H1 (cell line): ENCODE measurements at regions not wholly inside any gene's neighbourhood (a gene's known extent, or its start where the extent isn't known, plus 50 kb on each side); places are given as distances from the start of the nearest gene placed in this dataset.

Experiments used
- CTCF ChIA-PET: fragments of 300-600 bp; sonication (Branson Sonifier 250); formaldehyde crosslinking; loops from one replicate; lab custom pipeline; 2021; ENCODE audit not compliant: partially characterized antibody; lab: Charles Lee
- POLR2A ChIA-PET: fragments of 300-600 bp; sonication (Branson Sonifier 250); formaldehyde crosslinking; loops from one replicate; lab custom pipeline; 2021; ENCODE audit warnings: inconsistent platforms; ENCODE audit not compliant: partially characterized antibody; lab: Charles Lee
- DNase-seq, 2 experiments: peaks; one replicate each; pipeline versions ENCODE4 v3.0.0 to v3.0.0-alpha.2; 2010 to 2022; ENCODE audit warnings: low spot score in 2 of 2, low read depth in 1 of 2, mixed read lengths in 1 of 2
- FAIRE-seq: peaks from 2 replicates; lab custom pipeline; 2011; peaks lifted over from hg19 to GRCh38; lab: Jason Lieb, UNC
- H2AFZ ChIP-seq: 2 replicates; pipeline ENCODE4 v1.8.1; 2012; ENCODE audit warnings: low read length, inconsistent platforms
- H2AK5ac ChIP-seq: 2 replicates; pipeline ENCODE4 v1.6.1; 2013; ENCODE audit warnings: low read depth, low read length
- H2BK120ac ChIP-seq: replicated peaks from 2 replicates; pipeline ENCODE3; 2013; ENCODE audit warnings: low read depth, low read length, inconsistent platforms
- H2BK12ac ChIP-seq: 2 replicates; pipeline ENCODE4 v1.6.1; 2013; ENCODE audit warnings: low read depth, low read length
- H2BK15ac ChIP-seq: 2 replicates; pipeline ENCODE4 v1.6.1; 2013; ENCODE audit warnings: low read length
- H2BK20ac ChIP-seq: 2 replicates; pipeline ENCODE4 v1.6.1; 2013; ENCODE audit warnings: low read length
- H2BK5ac ChIP-seq: 2 replicates; pipeline ENCODE4 v1.6.1; 2013; ENCODE audit warnings: low read depth, low read length
- H3K14ac ChIP-seq: 2 replicates; pipeline ENCODE4 v1.6.1; 2013; ENCODE audit warnings: inconsistent platforms; ENCODE audit not compliant: insufficient read length
- H3K18ac ChIP-seq: 2 replicates; pipeline ENCODE4 v1.6.1; 2013; ENCODE audit warnings: low read length; ENCODE audit errors: extremely low read depth
- H3K23ac ChIP-seq: 2 replicates; pipeline ENCODE4 v1.6.1; 2013; ENCODE audit warnings: inconsistent platforms; ENCODE audit not compliant: insufficient read length
- H3K23me2 ChIP-seq: 2 replicates; pipeline ENCODE4 v1.6.1; 2013; ENCODE audit warnings: low read depth, low read length
- H3K27ac ChIP-seq: 2 replicates; pipeline ENCODE4 v1.6.1; 2011; ENCODE audit warnings: low read depth, low read length, inconsistent platforms
- H3K27me3 ChIP-seq, 4 experiments: replicated peaks in 1 of 4; 1 replicate in 1 of 4; 2 replicates in 3 of 4; pipeline versions ENCODE4 v1.6.1 to v1.8.1; 2011 to 2013; ENCODE audit warnings: low read length in 3 of 4, mild to moderate bottlenecking in 3 of 4, inconsistent platforms in 2 of 4, mixed read lengths in 2 of 4, moderate library complexity in 1 of 4; ENCODE audit not compliant: control insufficient read depth in 3 of 4, insufficient read depth in 3 of 4; ENCODE audit errors: extremely low read depth in 1 of 4
- H3K36me3 ChIP-seq, 4 experiments: 2 replicates each; pipeline versions ENCODE4 v1.6.1 to v1.8.1; 2011 to 2013; ENCODE audit warnings: mild to moderate bottlenecking in 4 of 4, low read length in 3 of 4, moderate library complexity in 2 of 4, control low read depth in 1 of 4, inconsistent platforms in 1 of 4; ENCODE audit not compliant: insufficient read depth in 4 of 4, control insufficient read depth in 2 of 4
- H3K4ac ChIP-seq: replicated peaks from 2 replicates; pipeline ENCODE3; 2013; ENCODE audit warnings: low read length, low read depth, mixed read lengths, inconsistent platforms; ENCODE audit not compliant: insufficient read length
- H3K4me1 ChIP-seq, 4 experiments: replicated peaks in 1 of 4; 1 replicate in 1 of 4; 2 replicates in 3 of 4; pipeline versions ENCODE4 v1.6.1 to v1.8.1; 2011 to 2013; ENCODE audit warnings: low read length in 3 of 4, inconsistent platforms in 2 of 4, mixed read lengths in 1 of 4; ENCODE audit not compliant: insufficient read depth in 4 of 4, control insufficient read depth in 3 of 4
- H3K4me2 ChIP-seq, 2 experiments: 2 replicates each; pipeline versions ENCODE4 v1.6.1 to v1.8.1; 2011 to 2013; ENCODE audit warnings: low read depth in 2 of 2, low read length in 2 of 2, control low read depth in 1 of 2, inconsistent platforms in 1 of 2, mild to moderate bottlenecking in 1 of 2; ENCODE audit not compliant: insufficient read depth in 1 of 2
- H3K4me3 ChIP-seq, 4 experiments: fragments of 200-600, 300-600 bp in 1 of 4; sonication (generic), shearing (Covaris generic), sonication (Bioruptor Twin) in 1 of 4; 2 replicates each; pipeline versions ENCODE4 v1.5.1 to v1.8.1; 2011 to 2016; ENCODE audit warnings: low read length in 4 of 4, low read depth in 3 of 4, control low read depth in 2 of 4, inconsistent platforms in 2 of 4, mild to moderate bottlenecking in 2 of 4, mixed read lengths in 1 of 4, moderate library complexity in 1 of 4; ENCODE audit not compliant: insufficient read depth in 2 of 4; ENCODE audit errors: extremely low read depth in 1 of 4
- H3K56ac ChIP-seq: replicated peaks from 2 replicates; pipeline ENCODE3; 2013; ENCODE audit warnings: low read depth, mild to moderate bottlenecking, mixed read lengths, low read length, inconsistent platforms; ENCODE audit not compliant: insufficient read length
- H3K79me1 ChIP-seq: 2 replicates; pipeline ENCODE4 v1.6.1; 2013; ENCODE audit warnings: low read depth, low read length, control low read depth
- H3K79me2 ChIP-seq, 2 experiments: 2 replicates each; pipeline versions ENCODE4 v1.6.1 to v1.8.1; 2012 to 2013; ENCODE audit warnings: low read length in 2 of 2, mild to moderate bottlenecking in 2 of 2, inconsistent platforms in 1 of 2; ENCODE audit not compliant: insufficient read depth in 2 of 2, control insufficient read depth in 1 of 2
- H3K9ac ChIP-seq, 4 experiments: replicated peaks in 1 of 4; 1 replicate in 1 of 4; 2 replicates in 3 of 4; pipeline versions ENCODE4 v1.6.1 to v1.8.1; 2011 to 2013; ENCODE audit warnings: low read depth in 3 of 4, low read length in 3 of 4, control low read depth in 2 of 4, mild to moderate bottlenecking in 2 of 4, moderate library complexity in 2 of 4, inconsistent platforms in 1 of 4; ENCODE audit errors: extremely low read depth in 1 of 4
- H3K9me3 ChIP-seq, 2 experiments: 2 replicates each; pipeline versions ENCODE4 v1.6.1 to v1.8.1; 2012 to 2013; ENCODE audit warnings: mild to moderate bottlenecking in 2 of 2, moderate library complexity in 2 of 2, control low read depth in 1 of 2, inconsistent platforms in 1 of 2, low read depth in 1 of 2, low read length in 1 of 2, mixed read lengths in 1 of 2; ENCODE audit not compliant: insufficient read depth in 2 of 2
- H4K20me1 ChIP-seq, 2 experiments: replicated peaks in 1 of 2; 2 replicates each; pipeline versions ENCODE3 to v1.8.1; 2011 to 2013; ENCODE audit warnings: inconsistent platforms in 2 of 2, low read length in 2 of 2, mild to moderate bottlenecking in 1 of 2; ENCODE audit not compliant: insufficient read depth in 2 of 2, control insufficient read depth in 1 of 2
- H4K5ac ChIP-seq: 2 replicates; pipeline ENCODE4 v1.6.1; 2013; ENCODE audit warnings: low read length, low read depth, mixed read lengths, inconsistent platforms; ENCODE audit not compliant: insufficient read length
- H4K8ac ChIP-seq: 2 replicates; pipeline ENCODE4 v1.8.0; 2013; ENCODE audit warnings: mild to moderate bottlenecking, moderate library complexity, low read length, inconsistent platforms; ENCODE audit not compliant: insufficient read depth; ENCODE audit errors: extremely low read depth
- H4K91ac ChIP-seq: replicated peaks from 2 replicates; pipeline ENCODE3; 2013; ENCODE audit warnings: low read length, mixed read lengths, inconsistent platforms; ENCODE audit not compliant: insufficient read length
- BACH1 ChIP-seq: IDR thresholded peaks from 2 replicates; pipeline ENCODE4 v1.6.1; 2012; ENCODE audit warnings: low read length, improper control_type of control experiment
- CBX8 ChIP-seq: fragments of 300-800, 300-1000 bp; sonication (generic); IDR thresholded peaks from 2 replicates; pipeline ENCODE4 v1.7.1; 2016; ENCODE audit warnings: low read depth, low read length, borderline replicate concordance
- FOSL1 ChIP-seq: IDR thresholded peaks from 2 replicates; pipeline ENCODE4 v1.6.1; 2011; ENCODE audit warnings: mild to moderate bottlenecking, low read depth, low read length, moderate library complexity; ENCODE audit not compliant: insufficient read depth
- HDAC2 ChIP-seq, 2 experiments: fragments of 300-600 bp in 1 of 2; sonication (generic) in 1 of 2; IDR thresholded peaks; 2 replicates each; pipeline ENCODE4 v1.6.1; 2011 to 2012; ENCODE audit warnings: low read depth in 2 of 2, low read length in 2 of 2, mild to moderate bottlenecking in 2 of 2, moderate library complexity in 2 of 2, borderline replicate concordance in 1 of 2, inconsistent platforms in 1 of 2
- RBBP5 ChIP-seq: IDR thresholded peaks from 2 replicates; pipeline ENCODE4 v1.7.1; 2012; ENCODE audit warnings: low read depth, mild to moderate bottlenecking, inconsistent platforms, low read length, moderate library complexity, borderline replicate concordance
- RFX5 ChIP-seq: IDR thresholded peaks from 2 replicates; pipeline ENCODE4 v1.6.1; 2011; ENCODE audit warnings: low read depth, low read length, improper control_type of control experiment, borderline replicate concordance
- RNF2 ChIP-seq: fragments of 200-900, 300-1000 bp; sonication (generic); IDR thresholded peaks from 2 replicates; pipeline ENCODE4 v1.7.1; 2016; ENCODE audit warnings: borderline replicate concordance, low read depth, mild to moderate bottlenecking, antibody characterized with exemption, low read length; ENCODE audit not compliant: poor library complexity, severe bottlenecking; ENCODE audit errors: missing control alignments
- SAP30 ChIP-seq: fragments of 300-600 bp; sonication (generic); IDR thresholded peaks from 2 replicates; pipeline ENCODE4 v1.7.1; 2012; ENCODE audit warnings: low read length, moderate library complexity, mild to moderate bottlenecking, inconsistent platforms; ENCODE audit not compliant: insufficient read depth, insufficient replicate concordance
- SUZ12 ChIP-seq: fragments of 200-600 bp; sonication (generic); IDR thresholded peaks from 2 replicates; pipeline ENCODE4 v1.6.1; 2012; ENCODE audit warnings: mild to moderate bottlenecking, inconsistent platforms, low read length, moderate library complexity, mixed read lengths
- TAF1 ChIP-seq: IDR thresholded peaks from 2 replicates; pipeline ENCODE4 v1.6.1; 2011; ENCODE audit warnings: mild to moderate bottlenecking, low read depth, low read length
- WGBS, 2 experiments: shearing (Covaris generic) in 1 of 2; methylation state at CpG; one replicate each; pipeline versions ENCODE4 v1.1.6 to v1.1.7; 2013 to 2015; ENCODE audit warnings: low lambda C conversion rate in 2 of 2, mixed read lengths in 2 of 2, inconsistent platforms in 1 of 2, low coverage in 1 of 2, missing lambda C conversion rate in 1 of 2; ENCODE audit not compliant: insufficient replicate concordance in 2 of 2, insufficient coverage in 1 of 2, insufficient read length in 1 of 2; ENCODE audit errors: extremely low coverage in 1 of 2, missing lambda C conversion rate in 1 of 2; 5-methylcytosine and 5-hydroxymethylcytosine counted together

GRCh38 chr6:44699851-44700250, 312.3 kb downstream of the CDC5L start:
- Histone ChIP-seq H3K9ac (no peak overlapping the region), H4K91ac (no peak overlapping the region), H3K14ac (no peak overlapping the region), H3K23ac (no peak overlapping the region), H3K9me3 (no peaks in the 10 kb centered on the region), H4K8ac (no peak overlapping the region), H2BK120ac (no peak overlapping the region), H2BK12ac (no peak overlapping the region), H3K79me2 (no peaks in the 10 kb centered on the region), H3K27ac (no peak overlapping the region), H3K27me3 (no peaks in the 10 kb centered on the region; a peak in 1 of 7 replicates), H3K4me3 (no peak overlapping the region), H3K4me1 (peaks cover 0 to 9% (median 3%) of the 10 kb centered on the region in 4 experiments; a peak in 3 of 7 replicates), H3K23me2 (peaks cover 2% of the 10 kb centered on the region; the same call in 1 of the 2 replicates), H2AFZ (no peak overlapping the region), H3K18ac (no peak overlapping the region), H4K20me1 (no peaks in the 10 kb centered on the region), H2BK15ac (no peak overlapping the region), H4K5ac (no peak overlapping the region), H2AK5ac (no peak overlapping the region), H2BK5ac (no peak overlapping the region), H2BK20ac (no peak overlapping the region), H3K56ac (no peak overlapping the region), H3K4me2 (no peak overlapping the region), H3K4ac (no peak overlapping the region), H3K36me3 (no peaks in the 10 kb centered on the region), H3K79me1 (no peaks in the 10 kb centered on the region)
- TF ChIP-seq SAP30 (no peak), HDAC2 (IDR thresholded peaks at IDR 0.05; ENCODE audit: borderline replicate concordance in 1 of 2, low read depth in 2 of 2, low read length in 2 of 2) (no peak), RNF2 (no peak), BACH1 (no peak), RFX5 (no peak), CBX8 (no peak), SUZ12 (no peak), RBBP5 (no peak), TAF1 (no peak), FOSL1 (no peak)
- 88% methylated on average over 2 of the region's 2 CpGs; no CpG with 5 or more reads in 1 of the 2 experiments for WGBS, 2 experiments
- CTCF ChIA-PET: interaction anchor here (0.6 to 3.7 kb wide), 4 partner anchors 28 to 230 kb away, joined by 3 to 12 read pairs (median 4); no protein-coding TSS in a partner anchor
- POLR2A ChIA-PET: interaction anchor here (0.6 kb wide), 1 partner anchor 238 kb away, joined by 3 read pairs; no protein-coding TSS in a partner anchor
- FAIRE-seq (no peak), DNase-seq (no peak)
